NT2/D1 (cell line): ENCODE measurements at regions not wholly inside any gene's neighbourhood (a gene's known extent, or its start where the extent isn't known, plus 50 kb on each side); places are given as distances from the start of the nearest gene placed in this dataset.

ENCODE experiments used
- DNase-seq: peaks from one replicate; pipeline ENCODE4 v3.0.0-alpha.2; 2011; ENCODE audit warnings: low read depth, low spot score
- H3K27me3 ChIP-seq: 2 replicates; pipeline ENCODE4 v1.6.0; 2011; ENCODE audit warnings: mild to moderate bottlenecking; ENCODE audit not compliant: insufficient read length, insufficient read depth
- H3K36me3 ChIP-seq: 2 replicates; pipeline ENCODE4 v1.6.1; 2011; ENCODE audit warnings: mild to moderate bottlenecking, low read length, mixed read lengths; ENCODE audit not compliant: insufficient read depth, insufficient read length
- H3K4me1 ChIP-seq: 2 replicates; pipeline ENCODE4 v1.5.1; 2011; ENCODE audit not compliant: insufficient read depth, insufficient read length
- H3K4me3 ChIP-seq: 2 replicates; pipeline ENCODE4 v1.5.1; 2011; ENCODE audit warnings: low read depth; ENCODE audit not compliant: insufficient read length
- H3K9ac ChIP-seq: 2 replicates; pipeline ENCODE4 v1.6.0; 2011; ENCODE audit warnings: low read depth; ENCODE audit not compliant: insufficient read length
- H3K9me3 ChIP-seq: 2 replicates; pipeline ENCODE4 v1.5.1; 2011; ENCODE audit warnings: mild to moderate bottlenecking, low read length; ENCODE audit not compliant: insufficient read depth
- SUZ12 ChIP-seq: IDR thresholded peaks from 2 replicates; pipeline ENCODE4 v1.6.1; 2011; ENCODE audit not compliant: insufficient read length, insufficient read depth; ENCODE audit errors: extremely low read depth
- YY1 ChIP-seq: IDR thresholded peaks from 2 replicates; pipeline ENCODE4 v1.6.1; 2011; ENCODE audit not compliant: insufficient read length, insufficient read depth
- ZNF274 ChIP-seq: IDR thresholded peaks from 2 replicates; pipeline ENCODE4 v1.6.1; 2011; ENCODE audit warnings: mild to moderate bottlenecking, low read depth, low read length

- no peak for DNase-seq
- H3K36me3 ChIP-seq, result no peaks in the 10 kb centered on the region
- H3K4me3 ChIP-seq, result no peak overlapping the region
- H3K27me3 ChIP-seq, result peaks cover 18% of the 10 kb centered on the region
- H3K9ac ChIP-seq, result no peak overlapping the region
- peaks cover 15% of the 10 kb centered on the region for H3K4me1 ChIP-seq
- H3K9me3 ChIP-seq, result 0 out of 2 replicates have a peak, but pooled peaks cover 3% of the 10 kb centered on the region
- TF ChIP-seq YY1 (no peak), ZNF274 (no peak), SUZ12 (no peak)
These were observed 180.7 kb downstream of the ETS2 start for GRCh38 chr21:38986406-38986805.

- H3K9me3 ChIP-seq, result 0 out of 2 replicates have a peak, but pooled peaks cover 3% of the 10 kb centered on the region
- no peak for DNase-seq
- no peak for TF ChIP-seq YY1
- no peak for TF ChIP-seq ZNF274
- no peak for TF ChIP-seq SUZ12
- H3K9ac ChIP-seq, result no peak overlapping the region
- H3K36me3 ChIP-seq, result no peaks in the 10 kb centered on the region
- no peak overlapping the region for H3K4me3 ChIP-seq
- H3K4me1 ChIP-seq, result peaks cover 20% of the 10 kb centered on the region
- peaks cover 18% of the 10 kb centered on the region for H3K27me3 ChIP-seq
These were observed 180.0 kb downstream of the ETS2 start for GRCh38 chr21:38985568-38986378.

DNA sequence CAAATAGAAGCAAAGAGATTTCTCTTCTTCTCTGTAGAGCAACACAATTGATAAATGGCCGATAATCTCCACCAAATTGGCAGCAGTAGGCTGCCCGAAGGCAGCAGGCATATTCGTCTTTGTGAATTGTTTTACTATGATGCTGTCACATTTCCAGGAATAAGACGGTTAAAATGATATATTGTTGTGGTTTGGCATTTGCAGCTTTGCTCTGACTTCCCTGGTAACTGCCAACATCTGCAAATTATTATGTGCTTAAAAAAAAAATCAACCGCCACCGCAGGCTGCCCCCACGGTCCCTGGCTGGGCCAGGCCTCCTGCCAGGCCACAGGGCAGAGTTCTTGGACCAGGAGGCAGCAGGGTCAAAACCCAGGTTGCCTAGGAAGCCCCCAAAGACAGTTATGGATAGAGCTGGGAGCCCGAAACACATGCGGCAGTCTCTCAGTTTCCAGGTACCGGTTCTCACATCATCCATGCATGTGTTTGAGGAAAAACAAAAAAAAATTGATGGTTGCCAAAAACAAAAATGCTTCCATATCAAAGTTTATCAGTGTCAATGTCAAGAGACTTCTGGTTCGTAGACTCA lies 179.3 kb downstream of the ETS2 start:
- 0 out of 2 replicates have a peak, but pooled peaks cover 3% of the 10 kb centered on the region for H3K9me3 ChIP-seq
- peaks cover 12% of the 10 kb centered on the region for H3K27me3 ChIP-seq
- no peak overlapping the region for H3K4me3 ChIP-seq
- peaks cover 21% of the 10 kb centered on the region for H3K4me1 ChIP-seq
- no peak overlapping the region for H3K9ac ChIP-seq
- no peak for DNase-seq
- TF ChIP-seq YY1 (no peak), SUZ12 (no peak), ZNF274 (no peak)
- no peaks in the 10 kb centered on the region for H3K36me3 ChIP-seq

DNA sequence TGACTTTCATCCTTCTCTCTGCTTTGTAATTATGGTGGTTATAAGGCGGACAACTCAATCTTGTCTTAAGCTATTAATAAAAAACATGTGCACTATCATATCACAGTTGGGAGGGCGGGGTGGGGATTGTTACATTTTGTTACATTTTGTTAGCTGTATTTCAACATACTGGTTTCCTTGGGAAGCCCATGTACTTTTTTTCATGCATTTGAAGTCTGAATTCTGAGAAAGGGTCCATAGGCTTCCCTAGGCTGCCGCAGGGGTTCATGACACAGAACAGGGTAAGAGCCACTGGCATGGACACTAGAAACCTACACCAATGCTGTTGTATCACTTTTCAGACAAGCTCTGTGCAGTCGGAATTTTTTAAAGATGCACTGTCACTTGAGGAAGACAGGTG lies 178.8 kb downstream of the ETS2 start:
- TF ChIP-seq SUZ12 (no peak), YY1 (no peak), ZNF274 (no peak)
- Histone ChIP-seq H3K4me1 (peaks cover 18% of the 10 kb centered on the region), H3K9ac (no peak overlapping the region), H3K36me3 (no peaks in the 10 kb centered on the region), H3K27me3 (peaks cover 8% of the 10 kb centered on the region), H3K9me3 (0 out of 2 replicates have a peak, but pooled peaks cover 3% of the 10 kb centered on the region), H3K4me3 (no peak overlapping the region)
- DNase-seq, result no peak

GRCh38 chr21:38983560-38983959 lies 177.8 kb downstream of the ETS2 start:
- Histone ChIP-seq H3K4me3 (no peak overlapping the region), H3K9ac (no peak overlapping the region), H3K4me1 (peaks cover 15% of the 10 kb centered on the region), H3K36me3 (no peaks in the 10 kb centered on the region), H3K27me3 (no peaks in the 10 kb centered on the region), H3K9me3 (0 out of 2 replicates have a peak, but pooled peaks cover 3% of the 10 kb centered on the region)
- TF ChIP-seq YY1 (no peak), ZNF274 (no peak), SUZ12 (no peak)
- no peak for DNase-seq

DNA sequence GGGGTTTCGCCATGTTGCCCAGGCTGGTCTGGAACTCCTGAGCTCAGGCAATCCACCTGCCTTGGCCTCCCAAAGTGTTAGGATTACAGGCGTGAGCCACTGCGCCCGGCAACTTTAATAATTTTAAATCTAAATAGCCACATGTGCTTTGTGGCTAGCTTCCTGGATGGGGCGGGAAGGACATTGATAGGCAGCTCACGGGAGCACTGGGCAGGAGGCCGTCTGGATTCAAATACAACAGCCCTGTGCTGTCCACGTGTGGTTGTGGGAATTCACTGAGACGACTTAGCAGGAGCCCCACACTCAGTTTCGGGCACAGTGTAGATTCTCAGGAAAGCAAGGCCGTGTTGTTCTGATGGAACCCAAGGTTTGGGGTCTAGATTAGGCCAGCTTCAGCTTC lies 177.1 kb downstream of the ETS2 start:
- no peak for DNase-seq
- TF ChIP-seq ZNF274 (no peak), SUZ12 (no peak)
- H3K4me3 ChIP-seq, result no peak overlapping the region
- 0 out of 2 replicates have a peak, but pooled peaks cover 3% of the 10 kb centered on the region for H3K9me3 ChIP-seq
- H3K4me1 ChIP-seq, result peaks cover 15% of the 10 kb centered on the region
- no peaks in the 10 kb centered on the region for H3K36me3 ChIP-seq
- no peak overlapping the region for H3K9ac ChIP-seq
- no peaks in the 10 kb centered on the region for H3K27me3 ChIP-seq

- H3K9ac ChIP-seq, result no peak overlapping the region
- peak; percentile 83 for DNase-seq
- peaks cover 15% of the 10 kb centered on the region for H3K4me1 ChIP-seq
- H3K9me3 ChIP-seq, result 0 out of 2 replicates have a peak, but pooled peaks cover 3% of the 10 kb centered on the region
- no peaks in the 10 kb centered on the region for H3K36me3 ChIP-seq
- TF ChIP-seq YY1 (no peak), ZNF274 (no peak), SUZ12 (no peak)
- no peak overlapping the region for H3K4me3 ChIP-seq
- no peaks in the 10 kb centered on the region for H3K27me3 ChIP-seq
These were observed 176.4 kb downstream of the ETS2 start for GRCh38 chr21:38982096-38982495.
